Body of pancreas (tissue), 4 donors: ENCODE measurements at regions not wholly inside any gene's neighbourhood (a gene's known extent, or its start where the extent isn't known, plus 50 kb on each side); places are given as distances from the start of the nearest gene placed in this dataset.

ENCODE experiments used
- CTCF ChIP-seq, 7 experiments: fragments of 450-650 bp in 4 of 7; fragments of 200-600 bp in 3 of 7; sonication (generic) in 3 of 7; IDR thresholded peaks; one replicate each; pipeline ENCODE4 v1.5.1; 2016 to 2019; ENCODE audit warnings: antibody characterized with exemption in 7 of 7
- POLR2A ChIP-seq, 3 donors: fragments of 450-650 bp; IDR thresholded peaks; one replicate each; pipeline ENCODE4 v1.6.1; 2016; ENCODE audit warnings: antibody characterized with exemption in 3 of 3, mild to moderate bottlenecking in 2 of 3

DNA sequence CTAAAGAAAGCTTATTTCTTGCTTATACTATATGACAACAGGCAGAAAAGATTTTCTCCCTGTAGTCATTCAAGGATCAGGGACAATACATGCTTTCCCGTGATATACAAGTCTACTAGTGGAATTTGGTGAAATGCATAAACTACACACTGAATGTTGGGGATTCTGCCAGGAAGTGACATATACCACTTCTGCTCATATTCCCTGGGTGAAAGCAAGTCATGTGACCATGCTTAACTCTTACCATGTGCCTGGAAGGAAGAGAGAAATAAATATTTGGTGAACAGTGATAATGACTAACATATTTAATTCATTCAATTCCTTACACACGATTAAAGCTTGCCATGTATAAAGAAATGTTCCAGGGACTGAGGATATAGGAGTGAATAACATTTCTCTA, 534.6 kb downstream of the PPARGC1A start:
- TF ChIP-seq CTCF (IDR thresholded peaks at IDR 0.05) (no peak), POLR2A (IDR thresholded peaks at IDR 0.05) (no peak)
